ENCODE measurements at regions not wholly inside any gene's neighbourhood (a gene's known extent, or its start where the extent isn't known, plus 50 kb on each side); places are given as distances from the start of the nearest gene placed in this dataset.

DNA sequence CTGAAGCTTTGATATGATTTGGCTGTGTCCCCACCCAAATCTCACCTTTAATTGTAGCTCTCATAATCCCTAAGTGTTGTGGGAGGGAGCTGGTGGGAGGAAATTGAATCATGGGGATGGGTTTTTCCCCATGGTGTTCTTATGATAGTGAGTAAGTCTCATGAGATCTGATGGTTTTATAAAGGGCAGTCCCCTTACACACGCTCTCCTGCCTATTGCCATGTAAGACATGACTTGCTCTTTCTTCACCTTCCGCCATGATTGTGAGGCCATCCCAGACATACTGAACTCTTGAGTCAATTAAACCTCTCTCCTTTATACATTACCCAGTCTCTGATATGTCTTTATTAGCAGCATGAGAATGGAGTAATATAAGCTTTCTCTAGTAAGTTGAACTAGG is 261.9 kb downstream of the HLX start:
- DNase-seq (ENCODE audit: low read depth): no peak
- no peak overlapping the region for H3K4me3 ChIP-seq (ENCODE audit: low read length)
- TF ChIP-seq CTCF (conservative IDR thresholded peaks at IDR 0.05; ENCODE audit: low read depth, low read length): no peak

DNA sequence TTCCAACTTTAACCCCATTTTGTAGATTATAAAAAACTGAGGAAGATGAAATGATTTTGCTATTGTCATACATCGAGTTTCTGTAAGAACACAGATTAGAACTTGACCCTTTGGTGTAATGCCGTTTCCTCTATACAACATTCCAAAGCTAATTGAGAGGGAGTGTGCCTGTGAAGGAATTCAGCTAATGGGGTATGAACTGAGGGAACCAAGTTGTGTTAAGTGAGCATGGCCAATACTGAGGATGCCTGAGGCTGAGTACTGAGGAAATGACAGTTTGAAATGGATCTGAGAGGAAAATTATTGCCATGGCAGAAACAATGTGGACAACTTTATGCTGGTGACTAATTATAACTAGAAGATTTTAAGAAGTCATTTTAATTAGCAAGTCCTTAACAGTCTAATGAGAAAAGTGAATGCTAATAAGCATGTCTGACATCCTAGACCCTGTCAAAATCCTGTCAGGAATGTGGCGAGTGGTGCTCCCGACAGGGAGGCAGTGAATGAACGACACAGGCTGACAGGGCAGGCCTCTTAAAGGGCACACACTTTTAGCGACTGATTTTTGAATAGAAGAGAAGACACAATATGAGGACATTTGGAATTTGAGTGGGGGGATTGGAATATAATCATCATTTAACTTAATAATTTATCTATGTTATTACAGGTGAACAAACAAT is 262.5 kb downstream of the HLX start:
- no peak overlapping the region for H3K4me3 ChIP-seq (ENCODE audit: low read length)
- TF ChIP-seq CTCF (conservative IDR thresholded peaks at IDR 0.05; ENCODE audit: low read depth, low read length): no peak
- DNase-seq (ENCODE audit: low read depth): peak; percentile 72

DNA sequence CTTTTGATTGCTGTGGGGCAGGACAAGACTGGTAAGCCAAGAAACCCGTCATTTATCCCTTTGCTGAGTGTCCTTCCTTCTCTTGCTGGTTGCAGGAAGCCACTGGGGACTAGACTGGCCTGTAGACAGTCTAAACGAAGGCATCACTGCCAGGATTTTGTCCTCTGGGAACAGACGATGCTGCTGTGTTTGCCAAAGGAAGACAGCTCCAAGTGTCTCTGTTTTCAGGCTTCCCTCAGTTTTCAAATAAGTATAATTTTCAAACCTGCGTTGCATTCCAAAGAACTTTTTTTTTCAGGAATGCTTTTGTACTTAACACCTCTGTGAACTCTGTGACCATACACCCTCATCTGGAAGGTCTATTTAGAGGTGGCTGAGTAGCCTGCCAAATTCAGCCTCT is 269.4 kb downstream of the HLX start:
- H3K4me3 ChIP-seq (ENCODE audit: low read length): no peak overlapping the region
- no peak for DNase-seq (ENCODE audit: low read depth)
- no peak for TF ChIP-seq CTCF (conservative IDR thresholded peaks at IDR 0.05; ENCODE audit: low read depth, low read length)

DNA sequence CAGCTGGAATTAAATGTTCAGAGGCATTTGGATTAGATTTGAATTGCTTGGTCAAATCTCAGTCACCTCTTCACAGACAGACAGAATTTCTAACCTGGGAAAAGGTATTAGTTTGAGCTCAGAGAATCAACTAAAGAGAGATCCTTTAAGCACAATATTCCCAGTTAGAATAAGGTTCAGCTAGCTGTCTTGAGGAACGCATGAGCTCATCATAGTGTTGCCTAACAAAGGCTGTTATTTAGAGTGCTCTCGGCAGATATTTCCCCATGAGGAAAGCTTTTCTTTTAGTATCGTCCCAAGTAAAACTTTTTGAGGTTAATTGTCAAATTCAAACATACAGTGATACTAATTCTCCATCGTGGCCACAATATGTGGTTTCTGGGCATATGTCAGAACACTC is 269.9 kb downstream of the HLX start:
- no peak for TF ChIP-seq CTCF (conservative IDR thresholded peaks at IDR 0.05; ENCODE audit: low read depth, low read length)
- no peak for DNase-seq (ENCODE audit: low read depth)
- H3K4me3 ChIP-seq (ENCODE audit: low read length): no peak overlapping the region

GRCh38 chr1:221149555-221150075 is 270.4 kb downstream of the HLX start:
- no peak overlapping the region for H3K4me3 ChIP-seq (ENCODE audit: low read length)

DNA sequence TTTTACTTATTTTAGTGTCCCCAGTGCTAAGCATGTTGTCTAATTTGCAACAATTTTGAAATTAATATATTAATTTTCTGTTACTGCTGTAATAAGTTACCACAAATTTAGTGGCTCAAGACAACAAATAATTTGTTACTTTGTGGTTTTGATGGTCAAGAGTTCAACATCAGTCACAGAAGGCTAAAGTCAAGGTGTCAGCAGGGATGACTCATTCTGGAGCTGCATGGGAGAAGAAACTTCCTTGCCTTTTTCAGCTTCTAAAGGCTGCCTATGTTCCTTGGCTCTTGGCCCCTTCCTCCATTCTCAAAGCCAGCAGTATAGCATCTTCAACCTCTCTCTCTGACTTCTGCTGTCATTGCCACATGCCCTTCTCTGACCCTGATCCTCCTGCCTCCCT is 271.8 kb downstream of the HLX start:
- no peak for DNase-seq (ENCODE audit: low read depth)
- no peak overlapping the region for H3K4me3 ChIP-seq (ENCODE audit: low read length)
- no peak for TF ChIP-seq CTCF (conservative IDR thresholded peaks at IDR 0.05; ENCODE audit: low read depth, low read length)

More at GRCh38 chr1:221149555-221150075, 270.4 kb downstream of the HLX start:
- no peak for DNase-seq (ENCODE audit: low read depth)
- no peak for TF ChIP-seq CTCF (conservative IDR thresholded peaks at IDR 0.05; ENCODE audit: low read depth, low read length)

DNA sequence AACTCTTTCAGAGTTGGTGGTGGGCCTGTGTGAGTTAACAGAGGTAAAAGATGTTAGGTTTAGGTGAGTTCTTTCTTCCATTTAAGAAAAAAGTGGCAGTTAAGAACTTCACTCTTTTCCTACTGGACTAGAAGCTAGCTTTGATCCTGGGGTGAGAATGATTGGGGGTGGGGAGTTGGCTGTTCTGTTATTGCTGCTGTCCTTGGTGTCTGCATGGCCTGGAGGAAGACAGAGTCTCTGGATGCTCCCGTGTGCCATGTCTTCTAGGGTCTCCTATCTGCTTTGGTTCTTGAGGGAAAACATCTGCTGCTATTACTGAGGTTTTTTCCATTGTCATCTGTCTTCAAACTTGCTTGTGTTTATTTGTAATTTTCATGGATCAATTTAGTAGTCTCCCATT is 275.7 kb downstream of the HLX start:
- no peak for DNase-seq (ENCODE audit: low read depth)
- TF ChIP-seq CTCF (conservative IDR thresholded peaks at IDR 0.05; ENCODE audit: low read depth, low read length): no peak
- no peak overlapping the region for H3K4me3 ChIP-seq (ENCODE audit: low read length)

All from retinal pigment epithelial cell (primary cell).